ENCODE measurements at regions not wholly inside any gene's neighbourhood (a gene's known extent, or its start where the extent isn't known, plus 50 kb on each side); places are given as distances from the start of the nearest gene placed in this dataset.

GRCh38 chr4:123807866-123808265 is 411.3 kb downstream of the SPRY1 start:
- no peak for DNase-seq (ENCODE audit: low read depth)

- no peak for DNase-seq (ENCODE audit: low read depth)
These were observed 413.3 kb downstream of the SPRY1 start for GRCh38 chr4:123809864-123810263.

- no peak for DNase-seq (ENCODE audit: low read depth)
These were observed 415.4 kb downstream of the SPRY1 start for GRCh38 chr4:123812066-123812390.

- no peak for DNase-seq (ENCODE audit: low read depth)
These were observed 417.3 kb downstream of the SPRY1 start for GRCh38 chr4:123813901-123814300.

GRCh38 chr4:123816462-123816861 is 419.9 kb downstream of the SPRY1 start:
- no peak for DNase-seq (ENCODE audit: low read depth)

- no peak for DNase-seq (ENCODE audit: low read depth)
These were observed 420.6 kb downstream of the SPRY1 start for GRCh38 chr4:123817025-123817688.

GRCh38 chr4:123819362-123820035 is 422.9 kb downstream of the SPRY1 start:
- no peak for DNase-seq (ENCODE audit: low read depth)

GRCh38 chr4:123821861-123822260 is 425.3 kb downstream of the SPRY1 start:
- no peak for DNase-seq (ENCODE audit: low read depth)

GRCh38 chr4:123822353-123822752 is 425.8 kb downstream of the SPRY1 start:
- DNase-seq (ENCODE audit: low read depth): no peak

GRCh38 chr4:123823244-123823643 is 426.6 kb downstream of the SPRY1 start:
- no peak for DNase-seq (ENCODE audit: low read depth)

- no peak for DNase-seq (ENCODE audit: low read depth)
These were observed 427.9 kb downstream of the SPRY1 start for GRCh38 chr4:123824524-123824923.

GRCh38 chr4:123825596-123826291 is 429.1 kb downstream of the SPRY1 start:
- DNase-seq (ENCODE audit: low read depth): no peak

- DNase-seq (ENCODE audit: low read depth): no peak
These were observed 430.3 kb downstream of the SPRY1 start for GRCh38 chr4:123826896-123827295.

GRCh38 chr4:123827511-123827910 is 430.9 kb downstream of the SPRY1 start:
- no peak for DNase-seq (ENCODE audit: low read depth)

- DNase-seq (ENCODE audit: low read depth): no peak
These were observed 434.3 kb downstream of the SPRY1 start for GRCh38 chr4:123830930-123831329.

- no peak for DNase-seq (ENCODE audit: low read depth)
These were observed 435.8 kb downstream of the SPRY1 start for GRCh38 chr4:123832173-123833026.

- no peak for DNase-seq (ENCODE audit: low read depth)
These were observed 436.6 kb downstream of the SPRY1 start for GRCh38 chr4:123833171-123833643.

GRCh38 chr4:123835831-123836590 is 439.4 kb downstream of the SPRY1 start:
- no peak for DNase-seq (ENCODE audit: low read depth)

- no peak for DNase-seq (ENCODE audit: low read depth)
These were observed 440.4 kb downstream of the SPRY1 start for GRCh38 chr4:123836851-123837595.

GRCh38 chr4:123838474-123838873 is 441.9 kb downstream of the SPRY1 start:
- no peak for DNase-seq (ENCODE audit: low read depth)

- no peak for DNase-seq (ENCODE audit: low read depth)
These were observed 443.6 kb downstream of the SPRY1 start for GRCh38 chr4:123840197-123840596.
